Left ventricle myocardium inferior (tissue), 1 donor: ENCODE measurements at regions not wholly inside any gene's neighbourhood (a gene's known extent, or its start where the extent isn't known, plus 50 kb on each side); places are given as distances from the start of the nearest gene placed in this dataset.

Experiments used
- DNase-seq: peaks from one replicate; pipeline ENCODE4 v3.0.0-alpha.2; 2020
- H3K27ac ChIP-seq: fragments of 200-600 bp; replicated peaks from 2 replicates; pipeline ENCODE4 v1.8.0; 2021
- H3K27me3 ChIP-seq: fragments of 200-600 bp; 2 replicates; pipeline ENCODE4 v1.8.0; 2021; ENCODE audit warnings: low read depth
- H3K36me3 ChIP-seq: fragments of 200-600 bp; 2 replicates; pipeline ENCODE4 v1.8.0; 2021
- H3K4me1 ChIP-seq: fragments of 200-600 bp; 2 replicates; pipeline ENCODE4 v1.8.0; 2021
- H3K4me3 ChIP-seq: fragments of 200-600 bp; 2 replicates; pipeline ENCODE4 v1.8.0; 2021; ENCODE audit warnings: mild to moderate bottlenecking, moderate library complexity
- H3K9me3 ChIP-seq: fragments of 200-600 bp; replicated peaks from 2 replicates; pipeline ENCODE4 v1.8.0; 2021
- CTCF ChIP-seq: fragments of 200-600 bp; IDR thresholded peaks from 2 replicates; pipeline ENCODE4 v1.8.0; 2021; ENCODE audit warnings: antibody characterized with exemption, mild to moderate bottlenecking, borderline replicate concordance
- intact Hi-C: fragments of 100-400 bp; cut with micrococcal nuclease; formaldehyde crosslinking; loops from one replicate; pipeline ENCODE4 v1.11.0; 2022
- donor health status: DM: no; HTN: yes; CAD: no; lungs with severe emphysema.

- Histone ChIP-seq H3K4me1 (no peaks in the 10 kb centered on the region), H3K4me3 (no peak overlapping the region), H3K36me3 (no peaks in the 10 kb centered on the region), H3K27ac (no peak overlapping the region), H3K9me3 (no peaks in the 10 kb centered on the region), H3K27me3 (no peaks in the 10 kb centered on the region)
- no peak for TF ChIP-seq CTCF
- intact Hi-C loops = no loop called here
- DNase-seq = no peak
These were observed 291.8 kb downstream of the CHRM3 start for GRCh38 chr1:239678181-239678580.

DNA sequence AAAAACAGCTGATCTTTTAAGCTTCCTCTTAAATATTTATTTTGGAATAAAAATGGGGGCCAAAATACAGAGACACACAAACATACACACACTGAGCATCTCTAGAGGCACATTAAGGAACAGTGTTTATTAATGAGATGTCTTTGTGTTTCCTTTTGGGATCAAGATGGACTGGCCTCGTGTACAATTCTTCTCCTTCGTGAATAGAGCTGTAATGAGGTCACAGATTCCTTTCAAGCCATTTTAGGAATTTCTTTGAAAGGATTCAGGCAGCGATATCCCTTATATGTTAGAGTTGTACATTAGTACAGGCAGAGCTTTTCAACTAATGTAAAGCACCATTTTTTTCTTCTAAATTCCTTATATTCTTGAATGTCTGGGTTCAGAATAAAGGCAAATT is 295.7 kb downstream of the CHRM3 start:
- H3K27me3 ChIP-seq = no peaks in the 10 kb centered on the region
- TF ChIP-seq CTCF = no peak
- no peak for DNase-seq
- H3K4me3 ChIP-seq = no peak overlapping the region
- intact Hi-C loops = no loop called here
- no peaks in the 10 kb centered on the region for H3K36me3 ChIP-seq
- H3K9me3 ChIP-seq = no peaks in the 10 kb centered on the region
- no peaks in the 10 kb centered on the region for H3K4me1 ChIP-seq
- no peak overlapping the region for H3K27ac ChIP-seq

DNA sequence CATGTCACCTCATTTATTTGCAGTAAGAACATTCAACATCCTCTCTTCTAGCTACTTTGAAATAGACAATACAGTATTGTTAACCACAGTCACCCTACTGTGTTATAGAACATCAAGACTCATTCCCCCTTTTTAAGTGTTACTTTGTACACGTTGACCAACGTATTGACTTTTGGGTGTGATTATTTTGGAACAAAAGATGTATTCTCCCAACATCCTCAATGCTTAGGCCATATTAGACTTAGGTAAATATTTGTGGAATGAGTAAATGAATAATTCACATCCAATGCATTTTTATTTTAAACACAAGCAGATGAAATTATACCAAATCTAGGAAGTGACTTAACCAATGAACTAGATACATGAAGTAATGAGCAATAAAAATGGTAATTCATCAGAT is 296.6 kb downstream of the CHRM3 start:
- DNase-seq = no peak
- no peak for TF ChIP-seq CTCF
- Histone ChIP-seq H3K27me3 (no peaks in the 10 kb centered on the region), H3K36me3 (no peaks in the 10 kb centered on the region), H3K9me3 (no peaks in the 10 kb centered on the region), H3K4me1 (no peaks in the 10 kb centered on the region), H3K27ac (no peak overlapping the region), H3K4me3 (no peak overlapping the region)
- intact Hi-C loops = no loop called here

- no peak for TF ChIP-seq CTCF
- H3K27ac ChIP-seq = no peak overlapping the region
- no peaks in the 10 kb centered on the region for H3K4me1 ChIP-seq
These were observed 300.0 kb downstream of the CHRM3 start for GRCh38 chr1:239686386-239686785.

GRCh38 chr1:239696317-239696716 is 309.9 kb downstream of the CHRM3 start:
- no peaks in the 10 kb centered on the region for H3K4me1 ChIP-seq
- H3K9me3 ChIP-seq = peaks cover 13% of the 10 kb centered on the region
- no peaks in the 10 kb centered on the region for H3K27me3 ChIP-seq
- H3K27ac ChIP-seq = no peak overlapping the region
- no peak for DNase-seq
- intact Hi-C loops = no loop called here
- no peaks in the 10 kb centered on the region for H3K36me3 ChIP-seq
- TF ChIP-seq CTCF = no peak
- no peak overlapping the region for H3K4me3 ChIP-seq

More at GRCh38 chr1:239686386-239686785, 300.0 kb downstream of the CHRM3 start:
- DNase-seq = no peak
- Histone ChIP-seq H3K9me3 (no peaks in the 10 kb centered on the region), H3K4me3 (no peak overlapping the region), H3K27me3 (no peaks in the 10 kb centered on the region), H3K36me3 (no peaks in the 10 kb centered on the region)
- intact Hi-C loops = no loop called here

GRCh38 chr1:239700667-239701066 is 314.3 kb downstream of the CHRM3 start:
- H3K4me1 ChIP-seq = no peaks in the 10 kb centered on the region
- no peak for TF ChIP-seq CTCF

More at GRCh38 chr1:239700667-239701066, 314.3 kb downstream of the CHRM3 start:
- Histone ChIP-seq H3K27ac (no peak overlapping the region), H3K36me3 (no peaks in the 10 kb centered on the region), H3K9me3 (no peaks in the 10 kb centered on the region), H3K27me3 (no peaks in the 10 kb centered on the region), H3K4me3 (no peak overlapping the region)
- intact Hi-C loops = no loop called here
- DNase-seq = no peak
